Right lobe of liver (tissue), 6 donors: ENCODE measurements at regions not wholly inside any gene's neighbourhood (a gene's known extent, or its start where the extent isn't known, plus 50 kb on each side); places are given as distances from the start of the nearest gene placed in this dataset.

ENCODE experiments used
- ATAC-seq, 4 donors: fragments of 200-7000 bp; cut with Tn5 transposase; one replicate each; pipeline ENCODE4 v1.9.1; 2020; ENCODE audit warnings: mild to moderate bottlenecking in 4 of 4, moderate library complexity in 4 of 4
- DNase-seq, 3 donors: peaks; one replicate each; pipeline ENCODE4 v3.0.0-alpha.2; 2020
- H3K27ac ChIP-seq, 3 donors: fragments of 200-600 bp; one replicate each; pipeline ENCODE4 v1.8.0; 2022
- H3K27me3 ChIP-seq, 2 donors: fragments of 200-600 bp; one replicate each; pipeline ENCODE4 v1.8.0; 2022
- H3K36me3 ChIP-seq, 4 donors: fragments of 200-600 bp; sonication (generic) in 1 of 4; one replicate each; pipeline versions ENCODE4 v1.5.1 to v1.8.0; 2017 to 2022; ENCODE audit warnings: control low read depth in 1 of 4
- H3K4me1 ChIP-seq, 4 donors: fragments of 200-600 bp; sonication (generic) in 1 of 4; one replicate each; pipeline versions ENCODE4 v1.5.1 to v1.8.0; 2017 to 2022; ENCODE audit warnings: control low read depth in 1 of 4
- H3K4me3 ChIP-seq, 3 donors: fragments of 200-600 bp; one replicate each; pipeline ENCODE4 v1.8.0; 2022
- H3K9me3 ChIP-seq, 4 donors: fragments of 200-600 bp; sonication (generic) in 1 of 4; one replicate each; pipeline versions ENCODE4 v1.5.1 to v1.8.0; 2017 to 2022; ENCODE audit warnings: control low read depth in 1 of 4
- POLR2A ChIP-seq: fragments of 450-650 bp; IDR thresholded peaks from one replicate; pipeline ENCODE4 v1.6.1; 2017; ENCODE audit warnings: antibody characterized with exemption, mild to moderate bottlenecking
- whole genome bisulfite sequencing: methylation state at CpG from one replicate; pipeline ENCODE4 v1.1.6; 2018; ENCODE audit warnings: low coverage, low lambda C conversion rate; ENCODE audit not compliant: insufficient coverage; ENCODE audit errors: missing lambda C conversion rate; 5-methylcytosine and 5-hydroxymethylcytosine counted together
- intact Hi-C, 2 donors: fragments of 100-400 bp; cut with DNase I; formaldehyde crosslinking; loops; one replicate each; pipeline versions ENCODE4 v1.11.2 to v1.14.1; 2022
- TF ChIP-seq, protein P1 (sequence below), 4 donors: fragments of 200-600 bp in 3 of 4; fragments of 450-650 bp in 1 of 4; IDR thresholded peaks; one replicate each; pipeline versions ENCODE4 v1.5.1 to v1.8.0; 2016 to 2022; ENCODE audit warnings: antibody characterized with exemption in 4 of 4, mild to moderate bottlenecking in 2 of 4
- donor health status: DM: no; HTN: yes; CAD: no.
- donor health status: DM: no; HTN: no; CAD: no.
- donor health status: DM: no; HTN: no; CAD: no.
- donor health status: DM: no; HTN: yes; CAD: no.
- donor health status: DM: no; HTN: yes; CAD: no.

GRCh38 chr3:88267-88666 is 108.3 kb upstream of the CHL1 start:
- TF ChIP-seq POLR2A: no peak
- TF ChIP-seq, protein P1, sequence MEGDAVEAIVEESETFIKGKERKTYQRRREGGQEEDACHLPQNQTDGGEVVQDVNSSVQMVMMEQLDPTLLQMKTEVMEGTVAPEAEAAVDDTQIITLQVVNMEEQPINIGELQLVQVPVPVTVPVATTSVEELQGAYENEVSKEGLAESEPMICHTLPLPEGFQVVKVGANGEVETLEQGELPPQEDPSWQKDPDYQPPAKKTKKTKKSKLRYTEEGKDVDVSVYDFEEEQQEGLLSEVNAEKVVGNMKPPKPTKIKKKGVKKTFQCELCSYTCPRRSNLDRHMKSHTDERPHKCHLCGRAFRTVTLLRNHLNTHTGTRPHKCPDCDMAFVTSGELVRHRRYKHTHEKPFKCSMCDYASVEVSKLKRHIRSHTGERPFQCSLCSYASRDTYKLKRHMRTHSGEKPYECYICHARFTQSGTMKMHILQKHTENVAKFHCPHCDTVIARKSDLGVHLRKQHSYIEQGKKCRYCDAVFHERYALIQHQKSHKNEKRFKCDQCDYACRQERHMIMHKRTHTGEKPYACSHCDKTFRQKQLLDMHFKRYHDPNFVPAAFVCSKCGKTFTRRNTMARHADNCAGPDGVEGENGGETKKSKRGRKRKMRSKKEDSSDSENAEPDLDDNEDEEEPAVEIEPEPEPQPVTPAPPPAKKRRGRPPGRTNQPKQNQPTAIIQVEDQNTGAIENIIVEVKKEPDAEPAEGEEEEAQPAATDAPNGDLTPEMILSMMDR (IDR thresholded peaks at IDR 0.05): no peak
- no peak for ATAC-seq
- no peaks in the 10 kb centered on the region for H3K4me1 ChIP-seq
- no peak overlapping the region for H3K4me3 ChIP-seq
- WGBS: 13% methylated on average over 1 of the region's 1 CpG
- DNase-seq: no peak
- no peak overlapping the region for H3K27ac ChIP-seq
- no peaks in the 10 kb centered on the region for H3K27me3 ChIP-seq
- intact Hi-C loops: no loop called here
- H3K36me3 ChIP-seq: no peaks in the 10 kb centered on the region
- no peaks in the 10 kb centered on the region for H3K9me3 ChIP-seq

GRCh38 chr3:93746-94145 is 102.8 kb upstream of the CHL1 start:
- Histone ChIP-seq H3K36me3 (no peaks in the 10 kb centered on the region), H3K27ac (no peak overlapping the region), H3K9me3 (no peaks in the 10 kb centered on the region), H3K27me3 (no peaks in the 10 kb centered on the region), H3K4me1 (no peaks in the 10 kb centered on the region), H3K4me3 (no peak overlapping the region)
- no peak for DNase-seq
- intact Hi-C loops: no loop called here
- TF ChIP-seq, protein P1 (IDR thresholded peaks at IDR 0.05): no peak
- no peak for TF ChIP-seq POLR2A
- ATAC-seq: no peak
- WGBS: 55% methylated on average over 7 of the region's 7 CpGs

- intact Hi-C loops: no loop called here
- Histone ChIP-seq H3K9me3 (no peaks in the 10 kb centered on the region), H3K36me3 (no peaks in the 10 kb centered on the region), H3K27me3 (no peaks in the 10 kb centered on the region), H3K4me3 (no peak overlapping the region), H3K4me1 (no peaks in the 10 kb centered on the region), H3K27ac (no peak overlapping the region)
- WGBS: 57% methylated on average over 4 of the region's 4 CpGs
- TF ChIP-seq, protein P1 (IDR thresholded peaks at IDR 0.05): no peak
- no peak for TF ChIP-seq POLR2A
- ATAC-seq (no peak), DNase-seq (no peak)
Measured at GRCh38 chr3:96259-96658, 100.3 kb upstream of the CHL1 start.

DNA sequence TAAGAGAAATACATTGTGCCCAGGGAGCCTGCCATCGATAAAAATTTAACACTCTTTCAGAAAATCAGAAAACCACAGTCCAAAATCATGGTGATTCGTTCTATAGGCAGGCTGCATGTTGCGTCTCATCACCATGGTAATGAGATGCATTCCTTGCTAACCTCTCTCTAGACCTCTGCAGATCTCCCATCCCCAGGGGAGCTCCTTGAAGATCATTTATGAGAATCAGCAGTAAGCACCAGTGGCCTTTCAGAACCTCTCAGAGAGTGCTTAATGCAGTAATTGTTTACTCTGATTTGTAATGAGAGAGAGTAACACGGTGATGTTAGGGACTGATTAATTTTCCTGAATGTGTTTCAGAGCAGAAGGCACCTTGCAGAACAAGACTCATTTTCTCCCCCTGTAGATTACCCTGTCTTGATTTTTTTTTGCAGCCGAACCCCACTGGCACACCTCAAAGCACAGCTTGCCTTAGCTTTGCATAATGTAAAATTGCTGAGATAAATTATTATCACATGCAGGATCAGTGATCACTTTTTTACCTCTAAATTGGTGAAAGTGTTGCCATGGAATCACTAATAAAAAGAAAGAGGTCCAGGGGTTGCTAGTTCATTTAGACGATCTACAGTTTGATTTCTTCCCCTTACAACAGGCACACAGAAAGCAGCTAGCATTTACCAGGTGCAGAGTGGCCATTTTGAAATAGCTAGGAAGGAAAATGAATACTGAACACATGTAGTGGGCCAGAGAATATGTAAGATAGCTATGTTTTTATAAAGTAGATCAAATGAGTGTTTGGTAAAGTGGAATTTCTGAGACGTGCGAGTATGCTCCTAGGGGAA is 98.9 kb upstream of the CHL1 start:
- no peak for DNase-seq
- Histone ChIP-seq H3K27me3 (no peaks in the 10 kb centered on the region), H3K4me1 (no peaks in the 10 kb centered on the region), H3K27ac (no peak overlapping the region), H3K4me3 (no peak overlapping the region), H3K36me3 (no peaks in the 10 kb centered on the region), H3K9me3 (no peaks in the 10 kb centered on the region)
- ATAC-seq: no peak
- intact Hi-C loops: no loop called here
- 60% methylated on average over 8 of the region's 8 CpGs for WGBS
- no peak for TF ChIP-seq POLR2A
- TF ChIP-seq, protein P1 (IDR thresholded peaks at IDR 0.05): no peak
